NCI-H69 (cell line): ENCODE measurements at regions not wholly inside any gene's neighbourhood (a gene's known extent, or its start where the extent isn't known, plus 50 kb on each side); places are given as distances from the start of the nearest gene placed in this dataset.
A peak's percentile ranks its signal among the peaks of the same experiment; 100 is the strongest.

ENCODE experiments used
- DNase-seq: peaks from one replicate; lab custom pipeline; 2025; lab: John Stamatoyannopoulos, UW

GRCh38 chr22:19574247-19574646 is 50.0 kb upstream of the CLDN5 start:
- DNase-seq, result no peak

- DNase-seq, result peak; percentile 52
Measured at GRCh38 chr22:19576460-19577421, 52.5 kb upstream of the CLDN5 start.

- peak; percentile 13 for DNase-seq
Measured at GRCh38 chr22:19577422-19577966, 53.3 kb upstream of the CLDN5 start.

GRCh38 chr22:19578180-19579004 is 54.2 kb upstream of the CLDN5 start:
- no peak for DNase-seq

- DNase-seq, result peak; percentile 54
Measured at GRCh38 chr22:19579115-19579811, 55.1 kb upstream of the CLDN5 start.

- no peak for DNase-seq
Measured at GRCh38 chr22:19579880-19580279, 55.7 kb upstream of the CLDN5 start.

GRCh38 chr22:19580291-19580890 is 56.2 kb upstream of the CLDN5 start:
- DNase-seq, result no peak

- no peak for DNase-seq
Measured at GRCh38 chr22:19582033-19582693, 58.0 kb upstream of the CLDN5 start.

- DNase-seq, result no peak
Measured at GRCh38 chr22:19586922-19587684, 62.9 kb upstream of the CLDN5 start.

- DNase-seq, result no peak
Measured at GRCh38 chr22:19590696-19591095, 66.5 kb upstream of the CLDN5 start.

- DNase-seq, result peak; percentile 49
Measured at GRCh38 chr22:19591568-19591967, 67.4 kb upstream of the CLDN5 start.

GRCh38 chr22:19592464-19592863 is 68.3 kb upstream of the CLDN5 start:
- DNase-seq, result no peak

GRCh38 chr22:19593991-19594569 is 69.9 kb upstream of the CLDN5 start:
- no peak for DNase-seq

GRCh38 chr22:19595532-19595931 is 71.3 kb upstream of the CLDN5 start:
- DNase-seq, result no peak

- peak; percentile 60 for DNase-seq
Measured at GRCh38 chr22:19596680-19597398, 72.6 kb upstream of the CLDN5 start.

- no peak for DNase-seq
Measured at GRCh38 chr22:19597399-19597735, 73.2 kb upstream of the CLDN5 start.

- no peak for DNase-seq
Measured at GRCh38 chr22:19598054-19598855, 74.0 kb upstream of the CLDN5 start.

- no peak for DNase-seq
Measured at GRCh38 chr22:19599004-19599403, 74.8 kb upstream of the CLDN5 start.
